Activated CD4-positive, alpha-beta memory T cell treated with anti-CD3 and anti-CD28 coated beads for 36 hours (primary cell): ENCODE measurements at regions not wholly inside any gene's neighbourhood (a gene's known extent, or its start where the extent isn't known, plus 50 kb on each side); places are given as distances from the start of the nearest gene placed in this dataset.

ENCODE experiments used
- CTCF ChIA-PET: fragments of 350-600 bp; sonication (Branson Sonifier 250); formaldehyde crosslinking; loops from one replicate; lab custom pipeline; 2021; ENCODE audit warnings: antibody characterized with exemption, inconsistent platforms; lab: Charles Lee
- POLR2A ChIA-PET: fragments of 350-600 bp; sonication (Branson Sonifier 250); formaldehyde crosslinking; loops from one replicate; lab custom pipeline; 2021; ENCODE audit warnings: antibody characterized with exemption; lab: Charles Lee
- DNase-seq: peaks from one replicate; pipeline ENCODE4 v3.0.0-alpha.2; 2020
- H3K27ac Mint-ChIP-seq: one replicate; pipeline ENCODE4 v1.8.0; 2021; ENCODE audit warnings: mixed read lengths
- H3K27me3 Mint-ChIP-seq: one replicate; pipeline ENCODE4 v1.8.0; 2021; ENCODE audit warnings: mixed read lengths
- H3K36me3 Mint-ChIP-seq: one replicate; pipeline ENCODE4 v1.8.0; 2021; ENCODE audit warnings: mixed read lengths
- H3K4me1 Mint-ChIP-seq: one replicate; pipeline ENCODE4 v1.8.0; 2021; ENCODE audit warnings: low read depth, mixed read lengths
- H3K4me3 Mint-ChIP-seq: one replicate; pipeline ENCODE4 v1.8.0; 2021; ENCODE audit warnings: mild to moderate bottlenecking, mixed read lengths
- H3K9me3 Mint-ChIP-seq: one replicate; pipeline ENCODE4 v1.8.0; 2021; ENCODE audit warnings: mixed read lengths
- intact Hi-C: fragments of 100-400 bp; cut with micrococcal nuclease; formaldehyde crosslinking; loops from one replicate; pipeline ENCODE4 v1.15.1; 2023

- Mint-ChIP-seq H3K27ac (no peak overlapping the region), H3K9me3 (no peaks in the 10 kb centered on the region), H3K4me1 (no peaks in the 10 kb centered on the region), H3K4me3 (no peak overlapping the region), H3K36me3 (no peaks in the 10 kb centered on the region), H3K27me3 (no peaks in the 10 kb centered on the region)
- ChIA-PET CTCF (no interaction called here), POLR2A (no interaction called here)
- intact Hi-C loops = no loop called here
- DNase-seq = no peak
Observed at GRCh38 chr4:35695003-35695402, 549.3 kb downstream of the ARAP2 start.

GRCh38 chr4:35695421-35695820 lies 548.9 kb downstream of the ARAP2 start:
- H3K9me3 Mint-ChIP-seq = no peaks in the 10 kb centered on the region
- H3K27me3 Mint-ChIP-seq = no peaks in the 10 kb centered on the region
- H3K4me3 Mint-ChIP-seq = no peak overlapping the region
- DNase-seq = no peak
- no peak overlapping the region for H3K27ac Mint-ChIP-seq
- intact Hi-C loops = no loop called here
- no peaks in the 10 kb centered on the region for H3K4me1 Mint-ChIP-seq
- CTCF ChIA-PET = no interaction called here
- POLR2A ChIA-PET = no interaction called here
- H3K36me3 Mint-ChIP-seq = no peaks in the 10 kb centered on the region

GRCh38 chr4:35697210-35697736 lies 547.0 kb downstream of the ARAP2 start:
- intact Hi-C loops = no loop called here
- Mint-ChIP-seq H3K27ac (no peak overlapping the region), H3K4me1 (no peaks in the 10 kb centered on the region), H3K4me3 (no peak overlapping the region), H3K36me3 (no peaks in the 10 kb centered on the region), H3K27me3 (no peaks in the 10 kb centered on the region), H3K9me3 (no peaks in the 10 kb centered on the region)
- POLR2A ChIA-PET = no interaction called here
- DNase-seq = no peak
- CTCF ChIA-PET = no interaction called here

GRCh38 chr4:35700663-35701062 lies 543.7 kb downstream of the ARAP2 start:
- H3K36me3 Mint-ChIP-seq = no peaks in the 10 kb centered on the region
- intact Hi-C loops = no loop called here
- no peak overlapping the region for H3K4me3 Mint-ChIP-seq
- H3K4me1 Mint-ChIP-seq = no peaks in the 10 kb centered on the region
- H3K27me3 Mint-ChIP-seq = no peaks in the 10 kb centered on the region
- H3K27ac Mint-ChIP-seq = no peak overlapping the region
- CTCF ChIA-PET = no interaction called here
- no peaks in the 10 kb centered on the region for H3K9me3 Mint-ChIP-seq
- POLR2A ChIA-PET = no interaction called here
- DNase-seq = no peak

- no peak overlapping the region for H3K27ac Mint-ChIP-seq
- intact Hi-C loops = no loop called here
- H3K36me3 Mint-ChIP-seq = no peaks in the 10 kb centered on the region
- POLR2A ChIA-PET = no interaction called here
- peaks cover 25% of the 10 kb centered on the region for H3K9me3 Mint-ChIP-seq
- H3K27me3 Mint-ChIP-seq = no peaks in the 10 kb centered on the region
- H3K4me1 Mint-ChIP-seq = no peaks in the 10 kb centered on the region
- CTCF ChIA-PET = no interaction called here
- DNase-seq = no peak
- no peak overlapping the region for H3K4me3 Mint-ChIP-seq
Observed at GRCh38 chr4:35709080-35709479, 535.2 kb downstream of the ARAP2 start.

GRCh38 chr4:35710343-35710742 lies 534.0 kb downstream of the ARAP2 start:
- Mint-ChIP-seq H3K27me3 (no peaks in the 10 kb centered on the region), H3K4me1 (no peaks in the 10 kb centered on the region), H3K27ac (no peak overlapping the region), H3K9me3 (peaks cover 35% of the 10 kb centered on the region), H3K36me3 (no peaks in the 10 kb centered on the region), H3K4me3 (no peak overlapping the region)
- POLR2A ChIA-PET = no interaction called here
- no peak for DNase-seq
- intact Hi-C loops = no loop called here
- CTCF ChIA-PET = no interaction called here

- Mint-ChIP-seq H3K27ac (no peak overlapping the region), H3K4me3 (no peak overlapping the region), H3K9me3 (peaks cover 36% of the 10 kb centered on the region), H3K27me3 (no peaks in the 10 kb centered on the region), H3K4me1 (no peaks in the 10 kb centered on the region), H3K36me3 (no peaks in the 10 kb centered on the region)
- CTCF ChIA-PET = no interaction called here
- intact Hi-C loops = no loop called here
- POLR2A ChIA-PET = no interaction called here
- no peak for DNase-seq
Observed at GRCh38 chr4:35711127-35711526, 533.2 kb downstream of the ARAP2 start.

GRCh38 chr4:35723973-35724372 lies 520.3 kb downstream of the ARAP2 start:
- intact Hi-C loops = no loop called here
- ChIA-PET CTCF (no interaction called here), POLR2A (no interaction called here)
- H3K27me3 Mint-ChIP-seq = no peaks in the 10 kb centered on the region
- no peaks in the 10 kb centered on the region for H3K9me3 Mint-ChIP-seq
- no peak overlapping the region for H3K4me3 Mint-ChIP-seq
- no peaks in the 10 kb centered on the region for H3K36me3 Mint-ChIP-seq
- no peaks in the 10 kb centered on the region for H3K4me1 Mint-ChIP-seq
- H3K27ac Mint-ChIP-seq = no peak overlapping the region
- no peak for DNase-seq

- intact Hi-C loops = no loop called here
- Mint-ChIP-seq H3K27ac (no peak overlapping the region), H3K4me1 (no peaks in the 10 kb centered on the region), H3K36me3 (no peaks in the 10 kb centered on the region), H3K27me3 (no peaks in the 10 kb centered on the region), H3K9me3 (no peaks in the 10 kb centered on the region), H3K4me3 (no peak overlapping the region)
- ChIA-PET POLR2A (no interaction called here), CTCF (interaction anchor here (0.8 to 1.1 kb wide), 2 partner anchors 207 to 209 kb away, joined by 3 read pairs; no protein-coding TSS in a partner anchor)
- no peak for DNase-seq
Observed at GRCh38 chr4:35725131-35725530, 519.2 kb downstream of the ARAP2 start.

- intact Hi-C loops = no loop called here
- ChIA-PET POLR2A (no interaction called here), CTCF (no interaction called here)
- no peak overlapping the region for H3K27ac Mint-ChIP-seq
- H3K36me3 Mint-ChIP-seq = no peaks in the 10 kb centered on the region
- no peaks in the 10 kb centered on the region for H3K27me3 Mint-ChIP-seq
- no peak for DNase-seq
- H3K9me3 Mint-ChIP-seq = peaks cover 1% of the 10 kb centered on the region
- no peaks in the 10 kb centered on the region for H3K4me1 Mint-ChIP-seq
- no peak overlapping the region for H3K4me3 Mint-ChIP-seq
Observed at GRCh38 chr4:35730414-35730813, 513.9 kb downstream of the ARAP2 start.

GRCh38 chr4:35734381-35735098 lies 509.8 kb downstream of the ARAP2 start:
- POLR2A ChIA-PET = no interaction called here
- no peak overlapping the region for H3K27ac Mint-ChIP-seq
- no peak overlapping the region for H3K4me3 Mint-ChIP-seq
- no peak for DNase-seq
- intact Hi-C loops = no loop called here
- H3K27me3 Mint-ChIP-seq = no peaks in the 10 kb centered on the region
- H3K4me1 Mint-ChIP-seq = no peaks in the 10 kb centered on the region
- H3K36me3 Mint-ChIP-seq = no peaks in the 10 kb centered on the region
- H3K9me3 Mint-ChIP-seq = peaks cover 1% of the 10 kb centered on the region
- CTCF ChIA-PET = no interaction called here

- H3K4me1 Mint-ChIP-seq = no peaks in the 10 kb centered on the region
- H3K27ac Mint-ChIP-seq = no peak overlapping the region
- no peaks in the 10 kb centered on the region for H3K27me3 Mint-ChIP-seq
- H3K36me3 Mint-ChIP-seq = no peaks in the 10 kb centered on the region
- H3K9me3 Mint-ChIP-seq = no peaks in the 10 kb centered on the region
- H3K4me3 Mint-ChIP-seq = no peak overlapping the region
- CTCF ChIA-PET = no interaction called here
- DNase-seq = no peak
- intact Hi-C loops = no loop called here
- POLR2A ChIA-PET = no interaction called here
Observed at GRCh38 chr4:35739308-35739707, 505.0 kb downstream of the ARAP2 start.

- intact Hi-C loops = no loop called here
- Mint-ChIP-seq H3K4me1 (no peaks in the 10 kb centered on the region), H3K4me3 (no peak overlapping the region), H3K9me3 (no peaks in the 10 kb centered on the region), H3K27ac (no peak overlapping the region), H3K27me3 (no peaks in the 10 kb centered on the region), H3K36me3 (no peaks in the 10 kb centered on the region)
- no peak for DNase-seq
- ChIA-PET CTCF (no interaction called here), POLR2A (no interaction called here)
Observed at GRCh38 chr4:35754047-35754446, 490.3 kb downstream of the ARAP2 start.
